ENCODE measurements at regions not wholly inside any gene's neighbourhood (a gene's known extent, or its start where the extent isn't known, plus 50 kb on each side); places are given as distances from the start of the nearest gene placed in this dataset.
"Not testable (repeated sequence)": the region's sequence is repeated elsewhere in the genome, so short reads cannot be mapped to it uniquely, and the experiment has no call there.

GRCh38 chr16:88170528-88170991 lies 212.2 kb upstream of the ZNF469 start:
- no peaks in the 10 kb centered on the region for H3K27me3 ChIP-seq (ENCODE audit: control insufficient read depth in 2 of 2, insufficient read depth in 2 of 2, low read length in 2 of 2)
- no peaks in the 10 kb centered on the region for H3K4me1 ChIP-seq (ENCODE audit: control insufficient read depth, extremely low read depth, insufficient read depth, low read length)
- ChIA-PET CTCF (no interaction called here), POLR2A (no interaction called here)
- no peaks in the 10 kb centered on the region for H3K9me1 ChIP-seq (replicated peaks; ENCODE audit: control insufficient read depth, extremely low read depth, insufficient read depth, low read length)
- dilution Hi-C loops (cut with MboI; ENCODE audit: extremely low pct_ligation_motif_present, low sequenced_read_pairs) (no loop called here), intact Hi-C loops (cut with micrococcal nuclease) (no loop called here)
- no peaks in the 10 kb centered on the region for H4K20me1 ChIP-seq (replicated peaks; ENCODE audit: control insufficient read depth, extremely low read depth, insufficient read depth, low read length)
- DNase-seq (ENCODE audit: low read depth, low spot score) (no peak), FAIRE-seq (no peak)
- no peaks in the 10 kb centered on the region for H3K9me3 ChIP-seq (replicated peaks; ENCODE audit: control insufficient read depth, insufficient read depth, low read length)
- TF ChIP-seq MYC (IDR thresholded peaks at IDR 0.05; ENCODE audit: low read depth, low read length) (no peak), MAX (IDR thresholded peaks at IDR 0.05; ENCODE audit: insufficient read depth, insufficient read length) (no peak), POLR2AphosphoS5 (IDR thresholded peaks at IDR 0.05; ENCODE audit: insufficient read depth, low read depth, low read length) (no peak), FOS (IDR thresholded peaks at IDR 0.05; ENCODE audit: borderline replicate concordance, insufficient read depth, low read length) (no peak), EZH2 (IDR thresholded peaks at IDR 0.05; ENCODE audit: borderline replicate concordance, low read depth, low read length, severe bottlenecking) (no peak), POLR2A (IDR thresholded peaks at IDR 0.05; ENCODE audit: low read depth, low read length) (no peak), GATA2 (IDR thresholded peaks at IDR 0.05; ENCODE audit: insufficient read depth, insufficient read length, low read depth, low read length) (no peak), JUN (IDR thresholded peaks at IDR 0.05; ENCODE audit: borderline replicate concordance, insufficient read depth, insufficient read length, low read depth) (no peak), CTCF (IDR thresholded peaks at IDR 0.05; ENCODE audit: extremely low read depth in 1 of 2, insufficient read depth in 1 of 2, low read depth in 1 of 2, low read length in 2 of 2) (no peak)
- no peaks in the 10 kb centered on the region for H3K36me3 ChIP-seq (ENCODE audit: control insufficient read depth in 2 of 2, extremely low read depth in 1 of 2, insufficient read depth in 2 of 2, low read length in 2 of 2)
- H3K4me2 ChIP-seq (ENCODE audit: insufficient read depth, low read length): no peak overlapping the region
- H3K9ac ChIP-seq (replicated peaks; ENCODE audit: extremely low read depth, insufficient read depth, low read length): no peak overlapping the region
- no TSS peak for BruUV-seq (replicated peaks)
- H2AFZ ChIP-seq (ENCODE audit: low read depth, low read length): no peak overlapping the region
- H3K79me2 ChIP-seq (ENCODE audit: control insufficient read depth, insufficient read depth, low read length): no peaks in the 10 kb centered on the region
- H3K4me3 ChIP-seq (replicated peaks in 1 of 3; ENCODE audit: insufficient read depth in 1 of 3, low read depth in 1 of 3, low read length in 3 of 3): no peak overlapping the region
- no peak overlapping the region for H3K27ac ChIP-seq (ENCODE audit: insufficient read depth, low read depth, low read length)

- H3K4me3 ChIP-seq (replicated peaks in 1 of 3; ENCODE audit: insufficient read depth in 1 of 3, low read depth in 1 of 3, low read length in 3 of 3); POLR2A ChIA-PET; BruUV-seq (replicated peaks); H3K9ac ChIP-seq (replicated peaks; ENCODE audit: extremely low read depth, insufficient read depth, low read length); H3K36me3 ChIP-seq (ENCODE audit: control insufficient read depth in 2 of 2, extremely low read depth in 1 of 2, insufficient read depth in 2 of 2, low read length in 2 of 2); CTCF ChIA-PET; dilution Hi-C loops (cut with MboI; ENCODE audit: extremely low pct_ligation_motif_present, low sequenced_read_pairs); FAIRE-seq; H3K4me1 ChIP-seq (ENCODE audit: control insufficient read depth, extremely low read depth, insufficient read depth, low read length); H3K79me2 ChIP-seq (ENCODE audit: control insufficient read depth, insufficient read depth, low read length); H3K27me3 ChIP-seq (ENCODE audit: control insufficient read depth in 2 of 2, insufficient read depth in 2 of 2, low read length in 2 of 2); H3K9me1 ChIP-seq (replicated peaks; ENCODE audit: control insufficient read depth, extremely low read depth, insufficient read depth, low read length); H2AFZ ChIP-seq (ENCODE audit: low read depth, low read length); DNase-seq (ENCODE audit: low read depth, low spot score); H3K27ac ChIP-seq (ENCODE audit: insufficient read depth, low read depth, low read length); H3K9me3 ChIP-seq (replicated peaks; ENCODE audit: control insufficient read depth, insufficient read depth, low read length); H3K4me2 ChIP-seq (ENCODE audit: insufficient read depth, low read length); H4K20me1 ChIP-seq (replicated peaks; ENCODE audit: control insufficient read depth, extremely low read depth, insufficient read depth, low read length); intact Hi-C loops (cut with micrococcal nuclease): not testable (repeated sequence)
These were observed 211.6 kb upstream of the ZNF469 start for GRCh38 chr16:88171126-88171525.

- BruUV-seq (replicated peaks); POLR2A ChIA-PET; H3K27ac ChIP-seq (ENCODE audit: insufficient read depth, low read depth, low read length); H3K9me3 ChIP-seq (replicated peaks; ENCODE audit: control insufficient read depth, insufficient read depth, low read length); H3K79me2 ChIP-seq (ENCODE audit: control insufficient read depth, insufficient read depth, low read length); H4K20me1 ChIP-seq (replicated peaks; ENCODE audit: control insufficient read depth, extremely low read depth, insufficient read depth, low read length); H3K4me1 ChIP-seq (ENCODE audit: control insufficient read depth, extremely low read depth, insufficient read depth, low read length); dilution Hi-C loops (cut with MboI; ENCODE audit: extremely low pct_ligation_motif_present, low sequenced_read_pairs); FAIRE-seq; H3K27me3 ChIP-seq (ENCODE audit: control insufficient read depth in 2 of 2, insufficient read depth in 2 of 2, low read length in 2 of 2); H3K4me2 ChIP-seq (ENCODE audit: insufficient read depth, low read length); H3K9ac ChIP-seq (replicated peaks; ENCODE audit: extremely low read depth, insufficient read depth, low read length); H2AFZ ChIP-seq (ENCODE audit: low read depth, low read length); H3K36me3 ChIP-seq (ENCODE audit: control insufficient read depth in 2 of 2, extremely low read depth in 1 of 2, insufficient read depth in 2 of 2, low read length in 2 of 2); H3K9me1 ChIP-seq (replicated peaks; ENCODE audit: control insufficient read depth, extremely low read depth, insufficient read depth, low read length); intact Hi-C loops (cut with micrococcal nuclease); DNase-seq (ENCODE audit: low read depth, low spot score); H3K4me3 ChIP-seq (replicated peaks in 1 of 3; ENCODE audit: insufficient read depth in 1 of 3, low read depth in 1 of 3, low read length in 3 of 3); CTCF ChIA-PET: not testable (repeated sequence)
These were observed 206.6 kb upstream of the ZNF469 start for GRCh38 chr16:88176184-88176583.
